Panc1 (cell line): ENCODE measurements at regions not wholly inside any gene's neighbourhood (a gene's known extent, or its start where the extent isn't known, plus 50 kb on each side); places are given as distances from the start of the nearest gene placed in this dataset.

ENCODE experiments used
- CTCF ChIP-seq: fragments of 450-650 bp; IDR thresholded peaks from 2 replicates; pipeline ENCODE4 v1.5.1; 2017; ENCODE audit warnings: mild to moderate bottlenecking
- POLR2AphosphoS5 ChIP-seq: IDR thresholded peaks from 2 replicates; pipeline ENCODE4 v1.6.1; 2012; ENCODE audit warnings: mild to moderate bottlenecking, low read depth, low read length, moderate library complexity
- REST ChIP-seq, 2 experiments: IDR thresholded peaks; 2 replicates each; pipeline ENCODE4 v1.6.1; 2011 to 2012; ENCODE audit warnings: low read depth in 2 of 2, control low read depth in 1 of 2, low read length in 1 of 2, mild to moderate bottlenecking in 1 of 2, moderate library complexity in 1 of 2; ENCODE audit not compliant: insufficient read depth in 1 of 2
- TCF7L2 ChIP-seq: IDR thresholded peaks from 2 replicates; pipeline ENCODE4 v1.6.1; 2011; ENCODE audit warnings: mild to moderate bottlenecking, low read depth, low read length, inconsistent platforms

GRCh38 chr18:37754141-37754540 is 188.5 kb upstream of the CELF4 start:
- TF ChIP-seq CTCF (no peak), REST (IDR thresholded peaks at IDR 0.05; ENCODE audit: insufficient read depth in 1 of 2, low read depth in 2 of 2, low read length in 1 of 2) (no peak), POLR2AphosphoS5 (no peak), TCF7L2 (no peak)
